ENCODE measurements at regions not wholly inside any gene's neighbourhood (a gene's known extent, or its start where the extent isn't known, plus 50 kb on each side); places are given as distances from the start of the nearest gene placed in this dataset.
A peak's percentile ranks its signal among the peaks of the same experiment; 100 is the strongest.
"Not testable (repeated sequence)": the region's sequence is repeated elsewhere in the genome, so short reads cannot be mapped to it uniquely, and the experiment has no call there.

- no peak for FAIRE-seq
Observed at GRCh38 chr4:3365871-3366842, 73.3 kb downstream of the RGS12 start.

DNA sequence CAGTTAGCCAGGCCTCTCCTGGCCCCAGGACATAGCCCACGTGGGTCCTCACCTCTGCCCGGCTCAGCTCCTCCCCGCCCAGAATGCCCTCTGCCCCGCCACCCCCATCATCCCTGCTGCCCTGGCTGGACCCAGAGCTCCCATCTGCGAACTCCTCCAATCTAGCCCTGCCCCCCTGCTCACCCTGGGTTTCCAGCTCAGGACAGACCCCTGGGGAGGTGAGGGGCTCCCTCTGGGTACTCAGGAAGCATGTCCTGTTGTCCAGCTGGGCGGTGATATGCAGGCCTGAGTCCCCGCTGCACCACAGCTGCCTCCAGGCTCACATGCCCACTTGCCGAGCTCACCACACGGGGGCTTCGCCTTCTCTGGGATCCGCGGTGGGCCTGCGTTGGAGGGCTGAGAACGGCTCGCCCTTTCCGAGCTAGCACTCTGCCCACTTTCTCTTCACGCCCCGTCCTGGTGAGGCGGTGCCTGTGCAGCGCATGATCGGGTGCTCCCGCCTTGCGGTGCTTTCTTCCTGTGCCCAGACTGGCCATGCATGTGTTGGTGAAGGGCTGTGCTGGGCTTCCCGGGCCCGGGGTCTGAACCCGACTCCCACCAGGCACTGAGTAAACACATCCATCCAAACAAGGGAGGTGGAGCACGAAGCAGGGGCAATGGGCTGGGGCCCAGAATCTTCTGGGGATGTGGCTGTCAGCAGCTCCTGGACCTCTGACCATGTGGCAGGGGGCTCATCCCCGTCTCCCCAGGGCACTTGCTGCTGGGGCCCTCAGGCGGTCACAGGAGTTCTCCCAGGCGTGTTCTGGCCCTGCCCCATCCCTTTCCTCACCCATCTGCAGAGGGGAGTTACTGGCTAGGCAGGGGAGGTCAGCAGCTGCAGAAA is 74.3 kb downstream of the RGS12 start:
- FAIRE-seq: no peak

DNA sequence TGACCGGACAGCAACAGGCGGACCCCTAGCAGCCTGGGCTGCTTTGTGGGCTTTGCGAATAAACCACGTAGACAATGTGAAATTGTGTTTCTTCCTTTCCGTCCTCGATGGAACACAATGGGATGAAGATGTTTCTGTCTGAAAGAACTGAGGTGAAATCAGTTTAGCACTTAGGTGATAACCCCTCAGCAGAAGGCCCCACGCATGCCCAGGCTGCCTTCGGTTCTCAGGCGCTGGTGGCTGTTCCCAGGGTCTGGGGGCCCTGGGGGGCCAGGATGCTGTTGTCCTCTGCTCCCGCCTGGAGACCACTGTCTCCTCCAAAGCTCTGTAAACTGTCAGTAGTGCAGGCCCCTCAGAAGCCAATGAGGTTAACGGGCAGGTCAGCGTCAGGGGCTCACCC is 73.9 kb upstream of the HGFAC start:
- no peak for FAIRE-seq

DNA sequence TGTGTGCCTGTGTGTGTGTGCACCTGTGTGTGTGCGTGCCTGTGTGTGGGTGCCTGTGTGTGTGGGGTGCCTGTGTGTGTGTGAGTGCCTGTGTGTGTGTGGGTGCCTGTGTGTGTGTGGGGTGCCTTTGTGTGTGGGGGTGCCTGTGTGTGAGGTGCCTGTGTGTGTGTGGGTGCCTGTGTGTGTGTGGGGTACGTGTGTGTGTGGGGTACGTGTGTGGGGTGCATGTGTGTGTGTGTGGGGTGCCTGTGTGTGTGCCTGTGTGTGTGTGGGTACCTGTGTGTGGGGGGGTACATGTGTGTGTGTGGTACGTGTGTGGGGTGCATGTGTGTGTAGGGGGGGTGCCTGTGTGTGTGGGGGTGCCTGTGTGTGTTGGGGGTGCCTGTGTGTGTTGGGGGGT is 73.4 kb upstream of the HGFAC start:
- FAIRE-seq: no peak

DNA sequence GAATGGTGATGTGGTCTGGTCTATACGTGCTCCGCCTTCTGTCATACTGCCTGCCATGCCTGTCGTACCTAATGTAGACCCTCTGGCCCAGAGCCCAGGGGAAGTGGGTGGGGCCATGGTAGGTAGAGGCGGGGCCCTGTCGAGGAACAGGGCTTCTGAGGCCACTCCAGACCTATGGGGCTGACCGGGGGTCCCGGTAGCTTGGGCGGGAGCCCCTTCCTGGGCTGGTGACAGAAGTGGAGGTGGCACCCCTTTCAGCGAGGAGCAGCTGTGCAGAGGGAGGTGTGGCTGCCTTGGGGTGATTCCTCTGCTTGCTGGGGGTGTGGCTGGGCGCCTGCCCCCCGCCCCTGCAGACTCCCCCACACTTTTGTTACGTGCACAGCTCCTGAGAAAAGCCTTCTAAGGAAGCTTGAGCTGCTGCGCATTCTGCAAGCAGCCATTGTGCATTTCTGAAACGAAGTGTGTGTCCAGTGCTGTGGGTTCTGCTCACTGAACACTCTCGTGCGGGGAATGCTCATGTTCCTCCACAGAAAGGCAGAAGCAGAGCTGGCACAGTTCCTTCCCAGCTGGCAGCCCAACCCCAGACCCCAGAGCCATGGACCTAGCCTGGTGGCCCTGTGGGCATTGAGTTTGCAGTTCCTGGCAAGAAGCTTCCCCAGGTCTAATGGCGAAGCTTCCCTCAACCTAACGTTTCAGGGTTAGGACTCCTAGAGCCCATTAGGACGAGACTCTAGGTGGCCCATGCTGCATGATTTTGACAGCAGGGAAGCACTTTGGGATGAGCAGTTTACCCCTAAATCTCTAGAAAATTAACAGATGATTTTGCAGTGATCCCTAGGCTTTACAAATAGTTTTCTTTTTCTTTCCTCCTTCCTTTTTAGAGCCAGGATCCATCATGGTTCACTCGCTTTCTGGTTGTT is 72.7 kb upstream of the HGFAC start:
- FAIRE-seq: no peak

- FAIRE-seq: no peak
Observed at GRCh38 chr4:3369781-3370674, 71.7 kb upstream of the HGFAC start.

GRCh38 chr4:3371033-3372001 is 70.5 kb upstream of the HGFAC start:
- FAIRE-seq: no peak

DNA sequence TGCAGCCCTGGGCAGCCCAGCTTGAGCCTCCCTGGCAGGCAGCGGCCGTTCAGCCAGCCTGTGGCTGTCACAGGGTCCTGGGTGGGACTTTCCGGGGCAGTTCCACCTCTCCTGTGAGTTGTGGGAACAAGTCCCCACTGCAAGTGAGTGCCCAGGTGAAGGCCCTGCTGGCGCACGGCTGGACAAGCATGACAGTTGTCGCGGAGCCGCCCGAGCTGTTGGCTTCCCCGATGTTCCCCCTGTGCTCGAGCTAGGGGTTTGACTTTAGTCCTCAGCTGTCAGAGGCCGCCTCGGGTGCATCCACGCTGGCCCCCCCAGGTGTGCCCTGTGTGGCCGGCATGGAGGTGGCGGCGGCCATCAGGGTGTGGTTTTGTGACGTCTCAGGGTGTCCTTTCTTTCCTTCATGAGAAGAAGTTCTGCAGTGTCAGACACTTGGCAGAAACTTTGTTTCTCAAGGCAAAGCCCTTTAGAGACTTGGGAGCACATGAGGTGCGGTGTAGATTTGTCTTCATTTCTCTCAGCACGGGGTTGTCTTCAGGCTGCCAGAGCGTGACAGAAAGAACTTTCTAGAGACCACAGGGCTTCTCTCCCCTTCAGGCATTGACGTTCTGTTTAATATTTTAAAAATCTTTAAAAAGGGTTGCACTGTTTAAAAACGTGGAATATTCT is 69.4 kb upstream of the HGFAC start:
- no peak for FAIRE-seq

DNA sequence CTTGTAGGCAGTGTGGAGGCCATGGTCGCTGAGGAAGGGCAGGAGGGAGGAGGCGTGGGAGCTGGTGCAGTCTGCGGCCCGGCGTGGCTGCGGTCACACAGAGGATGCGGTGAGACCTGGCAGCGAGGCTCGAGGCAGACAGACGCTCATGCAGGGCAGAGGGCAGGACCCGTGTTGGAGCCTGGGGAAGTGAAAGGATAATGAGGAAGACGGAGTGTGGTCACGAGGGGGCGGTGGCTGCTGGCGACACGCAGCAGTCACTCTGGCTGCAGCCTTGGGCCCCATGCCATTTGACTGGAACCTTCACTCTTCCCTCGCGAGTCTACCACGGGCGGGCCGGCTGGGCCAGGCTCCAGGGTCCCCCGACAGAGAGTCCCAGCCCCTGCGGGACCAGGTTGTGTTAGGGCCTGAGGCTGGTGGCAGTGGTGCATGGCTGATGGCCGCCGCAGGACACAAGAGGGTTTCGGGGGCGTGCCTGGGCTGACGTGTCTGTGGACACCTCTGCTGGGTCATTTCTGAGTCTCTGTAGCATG is 68.8 kb upstream of the HGFAC start:
- no peak for FAIRE-seq

- FAIRE-seq: no peak
Observed at GRCh38 chr4:3373468-3373867, 68.3 kb upstream of the HGFAC start.

DNA sequence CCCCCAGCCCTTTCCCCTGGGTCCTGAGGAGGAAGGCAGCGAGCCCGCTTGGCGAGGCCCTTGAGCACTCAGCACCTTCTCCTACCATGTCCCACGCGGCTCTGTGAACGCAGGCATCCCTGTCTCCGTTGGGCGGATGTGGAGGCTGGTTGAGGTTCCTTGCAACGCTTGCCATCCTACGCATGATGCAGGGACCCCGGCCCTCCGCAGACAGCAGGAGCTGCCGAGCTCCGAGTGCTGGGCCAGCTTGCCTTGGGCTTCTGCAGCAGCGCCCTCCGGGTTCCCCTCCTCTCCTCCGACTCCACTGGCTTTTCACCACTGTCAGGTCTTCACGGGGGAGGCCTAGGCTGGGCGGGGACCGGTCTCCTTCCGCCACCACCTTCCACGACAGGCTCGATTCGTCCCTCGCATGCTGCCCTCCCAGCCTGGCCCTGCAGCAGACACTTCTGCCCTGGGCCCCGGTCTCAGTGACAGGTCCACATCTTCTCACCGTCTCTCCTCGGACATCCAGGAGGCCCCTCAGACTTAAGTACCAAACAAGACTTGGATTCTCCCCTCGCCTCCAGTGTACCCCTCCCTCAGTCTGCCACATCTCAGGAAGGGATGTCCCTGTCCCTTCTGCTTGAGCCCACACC is 67.6 kb upstream of the HGFAC start:
- FAIRE-seq: no peak

- no peak for FAIRE-seq
Observed at GRCh38 chr4:3374667-3375066, 67.1 kb upstream of the HGFAC start.

- FAIRE-seq: no peak
Observed at GRCh38 chr4:3375688-3376087, 66.1 kb upstream of the HGFAC start.

GRCh38 chr4:3376266-3376665 is 65.5 kb upstream of the HGFAC start:
- FAIRE-seq: no peak

- peak; percentile 55 for FAIRE-seq
Observed at GRCh38 chr4:3377557-3377956, 64.2 kb upstream of the HGFAC start.

- not testable (repeated sequence) for FAIRE-seq
Observed at GRCh38 chr4:3380336-3380735, 61.4 kb upstream of the HGFAC start.

DNA sequence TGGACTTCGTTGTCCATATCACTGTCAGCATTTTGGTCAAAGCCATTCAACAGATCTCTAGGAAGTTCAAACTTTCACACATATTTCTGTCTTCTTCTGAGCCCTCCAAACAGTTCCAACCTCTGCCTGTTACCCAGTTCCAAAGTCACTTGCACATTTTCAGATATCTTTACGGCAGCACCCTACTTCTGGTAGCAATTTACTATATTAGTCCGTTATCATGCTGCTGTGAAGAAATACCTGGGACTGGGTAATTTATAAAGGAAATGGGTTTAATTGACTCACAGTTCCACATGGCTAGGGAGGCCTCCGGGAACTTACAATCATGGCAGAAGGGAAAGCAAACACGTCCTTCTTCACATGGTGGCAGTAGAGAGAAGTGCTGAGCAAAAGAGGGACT is 60.6 kb upstream of the HGFAC start:
- FAIRE-seq: not testable (repeated sequence)

DNA sequence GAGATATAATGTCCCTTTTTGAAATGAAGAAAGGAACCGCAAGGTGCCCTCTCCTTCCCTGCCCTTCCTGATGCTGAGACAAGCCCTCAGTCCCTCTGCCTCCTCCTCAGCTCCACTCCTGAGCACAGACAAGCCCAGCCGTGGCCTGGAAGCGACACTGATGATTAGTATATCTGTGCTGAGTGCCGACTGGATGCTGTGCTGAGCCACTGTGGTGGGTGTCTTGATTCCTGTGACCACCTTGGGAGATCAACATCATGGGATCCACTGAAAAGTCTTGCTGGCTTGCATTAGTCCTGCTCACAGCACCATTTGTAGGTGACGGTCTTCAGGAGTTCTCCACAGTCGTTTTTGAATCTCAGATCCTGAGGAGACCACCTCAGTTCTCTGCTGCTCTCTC is 59.5 kb upstream of the HGFAC start:
- no peak for FAIRE-seq

DNA sequence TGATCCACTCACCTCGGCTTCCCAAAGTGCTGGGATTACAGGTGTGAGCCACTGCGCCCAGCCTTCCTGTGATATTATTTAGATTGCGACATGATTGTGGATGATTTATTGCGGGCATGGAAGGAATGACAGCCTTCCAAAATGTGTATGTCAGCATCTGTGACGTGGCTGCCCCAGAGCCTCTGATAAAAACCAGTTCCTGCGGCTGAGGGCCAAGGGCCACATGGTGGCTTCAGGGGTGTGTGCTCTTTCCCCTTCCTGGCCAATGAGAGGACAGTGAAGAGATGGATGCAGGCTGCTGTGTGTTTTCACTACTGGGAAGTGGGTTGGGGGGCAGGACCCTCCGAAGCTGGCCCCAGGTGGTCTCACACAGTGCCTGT is 57.4 kb upstream of the HGFAC start:
- FAIRE-seq: no peak

Measured in colon (tissue), 2 donors.